Activated B cell treated with CpG ODN at 0.5 μM for 24 hours (primary cell): ENCODE measurements at regions not wholly inside any gene's neighbourhood (a gene's known extent, or its start where the extent isn't known, plus 50 kb on each side); places are given as distances from the start of the nearest gene placed in this dataset.

Experiments used
- ATAC-seq: fragments of 200-7000 bp; cut with Tn5 transposase; one replicate; pipeline ENCODE4 v1.10.0; 2021; ENCODE audit warnings: low read depth, mild to moderate bottlenecking, moderate library complexity
- CTCF ChIA-PET: fragments of 350-600 bp; sonication (Branson Sonifier 250); formaldehyde crosslinking; loops from one replicate; lab custom pipeline; 2021; ENCODE audit warnings: antibody characterized with exemption; lab: Charles Lee
- POLR2A ChIA-PET: fragments of 350-600 bp; sonication (Branson Sonifier 250); formaldehyde crosslinking; loops from one replicate; lab custom pipeline; 2021; ENCODE audit warnings: antibody characterized with exemption; lab: Charles Lee
- DNase-seq: peaks from one replicate; pipeline ENCODE4 v3.0.0; 2022
- H3K27ac Mint-ChIP-seq: one replicate; pipeline ENCODE4 v1.8.0; 2020; ENCODE audit warnings: mixed read lengths
- H3K27me3 Mint-ChIP-seq: one replicate; pipeline ENCODE4 v1.8.0; 2021; ENCODE audit warnings: mixed read lengths
- H3K36me3 Mint-ChIP-seq: one replicate; pipeline ENCODE4 v1.8.0; 2021; ENCODE audit warnings: low read depth, mixed read lengths
- H3K4me1 Mint-ChIP-seq: one replicate; pipeline ENCODE4 v1.8.0; 2021; ENCODE audit warnings: mixed read lengths
- H3K4me3 Mint-ChIP-seq: one replicate; pipeline ENCODE4 v1.8.0; 2020; ENCODE audit warnings: mild to moderate bottlenecking, mixed read lengths
- H3K9me3 Mint-ChIP-seq: one replicate; pipeline ENCODE4 v1.8.0; 2020; ENCODE audit warnings: mixed read lengths
- CTCF ChIP-seq: fragments of 200-600 bp; IDR thresholded peaks from one replicate; pipeline ENCODE4 v1.8.0; 2022; ENCODE audit warnings: antibody characterized with exemption, mild to moderate bottlenecking
- intact Hi-C: fragments of 100-400 bp; cut with micrococcal nuclease; formaldehyde crosslinking; loops from one replicate; pipeline ENCODE4 v1.15.1; 2024

DNA sequence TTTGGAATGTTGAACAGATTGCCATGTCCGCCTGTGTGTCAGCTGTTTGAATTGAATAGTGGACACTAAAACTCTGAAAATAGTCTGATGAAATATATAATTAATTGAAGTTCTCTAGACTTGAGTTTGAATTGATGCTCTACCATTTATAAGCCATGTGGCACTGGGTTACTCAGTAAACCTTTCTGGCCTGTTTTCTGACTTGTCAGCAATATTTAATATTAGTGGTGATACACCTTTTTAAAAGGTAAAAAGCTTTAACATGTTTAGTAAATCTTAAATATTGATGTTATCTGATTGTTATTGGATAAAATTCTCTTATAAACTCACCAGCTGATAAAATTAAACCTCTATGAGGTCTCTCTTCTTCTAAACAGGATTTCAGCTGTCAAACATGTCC lies 695.4 kb upstream of the HS3ST1 start:
- Mint-ChIP-seq H3K9me3 (peaks cover 2% of the 10 kb centered on the region), H3K4me3 (no peak overlapping the region), H3K36me3 (no peaks in the 10 kb centered on the region), H3K27ac (no peak overlapping the region), H3K4me1 (no peaks in the 10 kb centered on the region), H3K27me3 (no peaks in the 10 kb centered on the region)
- TF ChIP-seq CTCF: no peak
- no peak for ATAC-seq
- ChIA-PET POLR2A (no interaction called here), CTCF (no interaction called here)
- intact Hi-C loops: no loop called here
- no peak for DNase-seq

DNA sequence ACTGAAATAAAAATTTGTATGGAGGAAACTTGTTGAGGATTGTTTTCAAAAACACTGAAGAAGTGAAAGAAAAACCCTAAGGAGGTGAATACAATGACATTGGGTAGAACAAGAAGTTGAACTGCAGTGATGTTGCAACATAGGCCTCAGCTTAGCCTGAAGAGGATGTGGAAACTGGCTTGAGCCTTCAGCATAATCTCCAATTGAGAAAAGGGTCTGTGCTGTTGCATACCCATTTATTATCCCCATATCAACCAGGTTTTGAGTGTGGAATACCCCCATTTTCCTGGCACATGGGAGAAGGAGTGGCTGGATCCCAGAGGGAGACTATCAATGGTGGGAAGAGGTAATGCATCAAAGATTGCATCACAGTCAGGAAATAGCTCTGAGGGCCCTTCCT lies 695.0 kb upstream of the HS3ST1 start:
- H3K4me1 Mint-ChIP-seq: no peaks in the 10 kb centered on the region
- no peak overlapping the region for H3K27ac Mint-ChIP-seq
- TF ChIP-seq CTCF: no peak
- no peaks in the 10 kb centered on the region for H3K27me3 Mint-ChIP-seq
- no peak overlapping the region for H3K4me3 Mint-ChIP-seq
- intact Hi-C loops: no loop called here
- no peak for DNase-seq
- ATAC-seq: no peak
- H3K36me3 Mint-ChIP-seq: no peaks in the 10 kb centered on the region
- H3K9me3 Mint-ChIP-seq: no peaks in the 10 kb centered on the region
- CTCF ChIA-PET: no interaction called here
- POLR2A ChIA-PET: interaction anchor here (0.7 kb wide), 1 partner anchor 23 kb away, joined by 3 read pairs; no protein-coding TSS in a partner anchor

- DNase-seq: no peak
- TF ChIP-seq CTCF: no peak
- no peaks in the 10 kb centered on the region for H3K27me3 Mint-ChIP-seq
- intact Hi-C loops: no loop called here
- H3K9me3 Mint-ChIP-seq: no peaks in the 10 kb centered on the region
- H3K36me3 Mint-ChIP-seq: no peaks in the 10 kb centered on the region
- ChIA-PET CTCF (no interaction called here), POLR2A (no interaction called here)
- H3K27ac Mint-ChIP-seq: no peak overlapping the region
- ATAC-seq: no peak
- H3K4me1 Mint-ChIP-seq: no peaks in the 10 kb centered on the region
- H3K4me3 Mint-ChIP-seq: no peak overlapping the region
Measured at GRCh38 chr4:12122316-12122715, 693.6 kb upstream of the HS3ST1 start.

DNA sequence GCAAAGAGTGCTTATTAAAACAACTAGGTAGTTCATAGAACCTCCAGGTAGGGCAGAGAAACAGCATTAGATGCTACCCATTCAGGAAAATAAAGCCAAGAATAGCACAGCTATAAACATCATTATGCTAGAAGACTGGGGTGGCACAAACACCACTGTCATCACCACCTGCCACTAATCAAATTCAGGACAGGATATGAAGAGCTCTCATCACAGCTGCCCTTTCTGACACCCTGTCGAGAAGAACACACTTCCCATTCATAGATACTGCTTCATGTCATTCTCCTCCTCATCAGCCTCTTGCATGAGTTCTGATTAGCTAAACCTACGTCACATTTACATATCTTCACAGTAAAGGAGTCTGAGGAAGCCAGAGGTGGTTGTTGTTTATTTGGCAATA lies 692.3 kb upstream of the HS3ST1 start:
- ATAC-seq (no peak), DNase-seq (no peak)
- TF ChIP-seq CTCF: no peak
- Mint-ChIP-seq H3K27ac (no peak overlapping the region), H3K9me3 (peaks cover 5% of the 10 kb centered on the region), H3K4me1 (no peaks in the 10 kb centered on the region), H3K36me3 (no peaks in the 10 kb centered on the region), H3K4me3 (no peak overlapping the region), H3K27me3 (no peaks in the 10 kb centered on the region)
- intact Hi-C loops: no loop called here
- ChIA-PET POLR2A (no interaction called here), CTCF (no interaction called here)

DNA sequence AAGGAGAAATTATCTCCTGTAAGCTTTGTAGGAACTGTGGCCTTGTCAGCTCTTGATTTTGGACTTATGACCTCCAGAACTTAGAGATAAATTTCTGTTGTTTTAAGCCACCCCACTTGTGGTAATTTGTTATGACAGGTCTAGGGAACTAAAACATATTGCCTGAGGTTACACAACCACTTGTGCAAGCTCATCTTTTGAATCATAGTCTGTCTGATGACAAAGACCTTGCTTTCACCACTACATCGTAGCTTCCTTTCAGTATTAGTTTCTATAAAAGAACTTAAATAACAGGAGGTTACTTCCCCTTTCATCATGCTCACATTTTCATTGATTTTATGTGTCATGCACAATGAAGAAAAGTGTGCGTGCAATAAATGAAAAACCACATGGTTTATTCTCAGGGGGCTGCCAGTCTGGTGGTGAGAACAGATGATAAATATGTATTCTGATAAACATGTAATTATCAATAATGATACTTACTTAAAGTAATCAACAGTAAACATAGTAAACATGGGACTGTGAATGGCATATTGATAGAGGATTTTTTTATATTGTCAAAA lies 690.0 kb upstream of the HS3ST1 start:
- ATAC-seq (no peak), DNase-seq (no peak)
- POLR2A ChIA-PET: no interaction called here
- Mint-ChIP-seq H3K27ac (no peak overlapping the region), H3K36me3 (no peaks in the 10 kb centered on the region), H3K9me3 (peaks cover 17% of the 10 kb centered on the region), H3K4me3 (no peak overlapping the region), H3K4me1 (no peaks in the 10 kb centered on the region), H3K27me3 (no peaks in the 10 kb centered on the region)
- intact Hi-C loops: no loop called here
- CTCF ChIA-PET: no interaction called here
- TF ChIP-seq CTCF: no peak
